ENCODE measurements at regions not wholly inside any gene's neighbourhood (a gene's known extent, or its start where the extent isn't known, plus 50 kb on each side); places are given as distances from the start of the nearest gene placed in this dataset.
"Not testable (repeated sequence)": the region's sequence is repeated elsewhere in the genome, so short reads cannot be mapped to it uniquely, and the experiment has no call there.

DNA sequence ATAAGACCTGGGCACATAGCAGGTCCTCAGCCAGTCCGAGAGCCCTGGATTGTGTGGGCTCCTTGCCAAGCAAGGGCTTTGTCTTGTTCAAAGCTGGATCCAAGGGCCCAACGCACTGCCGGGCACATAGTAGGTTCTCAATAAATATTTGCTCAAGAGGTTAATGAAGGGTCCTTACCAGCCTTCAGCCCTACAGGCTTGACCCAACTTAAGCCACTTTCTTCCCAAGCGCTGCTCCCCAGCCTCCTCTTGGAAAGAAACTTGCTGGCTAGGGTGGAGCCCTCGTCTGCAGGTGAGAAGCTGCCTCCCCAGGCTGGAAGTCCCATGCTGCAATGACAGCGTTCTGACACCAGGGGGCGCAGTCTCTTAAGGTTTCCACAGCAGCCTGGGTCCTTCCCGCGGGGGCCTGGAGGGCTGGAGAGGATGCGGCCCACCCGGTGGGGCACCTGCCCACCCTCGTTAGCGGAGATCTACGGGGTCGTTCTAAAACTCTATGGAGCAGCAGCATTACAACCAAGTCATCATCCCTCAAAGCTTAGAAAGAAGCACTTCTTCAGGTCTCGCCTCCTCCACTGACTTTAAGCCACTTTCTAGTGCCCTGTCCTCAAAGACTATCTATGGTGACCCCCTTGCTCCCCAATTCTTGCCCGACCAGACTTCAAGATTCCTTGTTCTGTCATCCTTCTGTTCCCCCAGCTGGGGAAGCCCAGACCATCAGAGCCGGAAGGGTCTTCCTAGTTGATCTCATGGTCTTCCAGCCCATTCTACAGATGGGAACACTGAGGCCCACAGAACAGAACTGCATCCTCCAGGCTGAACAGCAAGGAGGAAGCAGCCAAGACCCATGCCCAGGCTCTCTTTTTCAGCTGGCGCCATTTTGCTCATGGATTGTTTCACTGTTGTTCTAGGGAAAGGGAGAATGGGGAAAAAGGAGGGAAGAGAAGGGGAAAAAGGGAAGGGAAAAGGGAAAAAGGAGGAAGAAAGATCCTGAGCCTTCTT lies 115.4 kb downstream of the LHX2 start:
- peak; percentile 79 for DNase-seq (ENCODE audit: low read depth, low spot score)
- Mint-ChIP-seq H3K4me1 (peaks cover 10% of the 10 kb centered on the region), H3K9me3 (no peaks in the 10 kb centered on the region), H3K36me3 (ENCODE audit: low read depth) (no peaks in the 10 kb centered on the region), H3K27me3 (ENCODE audit: low read depth) (peaks cover 16% of the 10 kb centered on the region), H3K4me3 (no peak overlapping the region), H3K27ac (ENCODE audit: unreplicated experiment) (no peak overlapping the region)
- TF ChIP-seq, protein P1, sequence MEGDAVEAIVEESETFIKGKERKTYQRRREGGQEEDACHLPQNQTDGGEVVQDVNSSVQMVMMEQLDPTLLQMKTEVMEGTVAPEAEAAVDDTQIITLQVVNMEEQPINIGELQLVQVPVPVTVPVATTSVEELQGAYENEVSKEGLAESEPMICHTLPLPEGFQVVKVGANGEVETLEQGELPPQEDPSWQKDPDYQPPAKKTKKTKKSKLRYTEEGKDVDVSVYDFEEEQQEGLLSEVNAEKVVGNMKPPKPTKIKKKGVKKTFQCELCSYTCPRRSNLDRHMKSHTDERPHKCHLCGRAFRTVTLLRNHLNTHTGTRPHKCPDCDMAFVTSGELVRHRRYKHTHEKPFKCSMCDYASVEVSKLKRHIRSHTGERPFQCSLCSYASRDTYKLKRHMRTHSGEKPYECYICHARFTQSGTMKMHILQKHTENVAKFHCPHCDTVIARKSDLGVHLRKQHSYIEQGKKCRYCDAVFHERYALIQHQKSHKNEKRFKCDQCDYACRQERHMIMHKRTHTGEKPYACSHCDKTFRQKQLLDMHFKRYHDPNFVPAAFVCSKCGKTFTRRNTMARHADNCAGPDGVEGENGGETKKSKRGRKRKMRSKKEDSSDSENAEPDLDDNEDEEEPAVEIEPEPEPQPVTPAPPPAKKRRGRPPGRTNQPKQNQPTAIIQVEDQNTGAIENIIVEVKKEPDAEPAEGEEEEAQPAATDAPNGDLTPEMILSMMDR (conservative IDR thresholded peaks at IDR 0.05): peak; percentile 96

DNA sequence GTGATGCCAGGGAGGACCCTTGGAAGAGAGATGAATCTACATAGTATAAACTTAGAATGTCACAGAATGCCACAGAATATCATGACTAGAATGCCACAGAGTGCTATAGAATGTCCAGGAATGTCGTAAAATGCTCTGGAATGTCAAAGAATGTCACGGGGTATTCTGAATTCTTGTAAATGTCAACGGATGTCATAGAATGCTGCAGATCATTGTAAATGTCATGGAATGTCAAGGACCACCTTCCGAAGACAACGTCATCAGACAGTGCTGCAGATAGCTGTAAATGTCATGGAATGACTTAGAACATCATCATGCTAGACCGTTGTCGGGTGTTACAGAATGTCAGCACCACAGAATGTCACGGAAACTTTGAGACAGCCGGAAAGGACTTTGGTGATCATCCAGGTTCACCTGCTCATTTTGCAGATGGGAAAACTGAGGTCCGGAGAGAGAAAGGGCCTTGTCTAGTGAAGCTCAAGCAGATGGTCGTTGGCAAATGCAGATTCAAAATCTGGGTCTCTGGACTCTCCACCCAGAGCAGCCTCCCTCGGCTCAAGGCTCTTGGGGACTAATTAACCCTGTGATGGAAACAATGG lies 117.1 kb downstream of the LHX2 start:
- Mint-ChIP-seq H3K36me3 (ENCODE audit: low read depth) (no peaks in the 10 kb centered on the region), H3K4me1 (peaks cover 10% of the 10 kb centered on the region), H3K27me3 (ENCODE audit: low read depth) (peaks cover 16% of the 10 kb centered on the region), H3K4me3 (no peak overlapping the region), H3K9me3 (no peaks in the 10 kb centered on the region), H3K27ac (ENCODE audit: unreplicated experiment) (no peak overlapping the region)
- DNase-seq (ENCODE audit: low read depth, low spot score): no peak
- TF ChIP-seq, protein P1 (conservative IDR thresholded peaks at IDR 0.05): no peak

DNA sequence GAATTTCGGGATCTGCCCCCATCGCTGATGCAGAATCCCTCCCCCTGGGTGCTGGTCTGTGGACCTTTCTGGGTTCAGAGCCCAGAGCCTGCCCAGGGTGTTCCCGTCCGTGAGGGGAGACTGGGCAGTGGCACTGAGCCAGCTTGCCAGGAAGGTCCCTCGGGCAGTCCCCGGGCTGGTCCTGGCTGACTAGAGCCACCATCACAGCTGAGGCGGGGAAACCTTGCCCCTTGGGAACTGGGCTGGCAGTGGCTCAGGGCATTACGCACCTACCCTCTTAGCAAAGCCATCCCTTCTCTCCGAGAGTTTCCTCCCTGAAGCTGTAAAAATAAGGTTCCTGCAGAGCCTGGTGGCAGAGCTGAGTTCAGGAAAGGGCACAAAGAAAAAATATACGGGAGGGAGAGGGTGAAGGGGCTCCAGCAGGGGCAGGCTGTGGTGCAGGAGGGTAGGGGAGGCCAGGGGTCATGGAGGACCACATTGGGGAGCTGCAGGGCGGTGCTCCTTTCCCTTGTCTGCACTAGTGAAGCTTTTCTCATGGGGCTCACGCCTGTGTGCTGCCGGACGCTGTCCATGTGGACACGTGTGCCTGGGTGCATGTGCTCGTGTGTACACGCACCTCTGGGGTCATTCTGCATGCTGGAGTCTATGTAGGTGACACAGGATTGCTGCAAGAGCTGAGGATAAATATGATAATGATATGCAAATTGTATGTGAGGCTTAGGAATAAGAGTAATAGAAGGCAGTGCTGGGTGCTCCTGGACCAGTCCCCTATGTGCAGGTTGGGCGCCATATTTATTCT lies 118.9 kb downstream of the LHX2 start:
- TF ChIP-seq, protein P1 (conservative IDR thresholded peaks at IDR 0.05): no peak
- no peaks in the 10 kb centered on the region for H3K36me3 Mint-ChIP-seq (ENCODE audit: low read depth)
- H3K27me3 Mint-ChIP-seq (ENCODE audit: low read depth): peaks cover 4% of the 10 kb centered on the region
- no peak overlapping the region for H3K27ac Mint-ChIP-seq (ENCODE audit: unreplicated experiment)
- no peak for DNase-seq (ENCODE audit: low read depth, low spot score)
- H3K4me3 Mint-ChIP-seq: no peak overlapping the region
- no peaks in the 10 kb centered on the region for H3K9me3 Mint-ChIP-seq
- H3K4me1 Mint-ChIP-seq: peaks cover 3% of the 10 kb centered on the region

DNA sequence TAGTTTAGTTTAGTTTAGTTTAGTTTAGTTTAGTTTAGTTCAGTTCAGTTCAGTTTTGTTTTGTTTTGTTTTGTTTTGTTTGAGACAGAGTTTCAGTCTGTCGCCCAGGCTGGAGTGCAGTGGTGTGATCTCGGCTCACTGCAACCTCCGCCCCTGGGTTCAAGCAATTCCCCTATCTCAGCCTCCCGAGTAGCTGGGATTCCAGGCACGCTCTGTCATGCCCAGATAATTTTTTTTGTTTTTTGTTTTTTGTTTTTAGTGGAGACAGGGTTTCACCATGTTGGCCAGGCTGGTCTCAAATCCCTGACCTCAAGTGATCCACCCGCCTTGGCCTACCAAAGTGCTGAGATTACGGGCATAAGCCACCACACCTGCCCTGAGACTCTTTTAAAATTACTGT lies 120.0 kb downstream of the LHX2 start:
- H3K4me3 Mint-ChIP-seq; H3K27ac Mint-ChIP-seq (ENCODE audit: unreplicated experiment); H3K9me3 Mint-ChIP-seq; H3K27me3 Mint-ChIP-seq (ENCODE audit: low read depth); DNase-seq (ENCODE audit: low read depth, low spot score); H3K36me3 Mint-ChIP-seq (ENCODE audit: low read depth); H3K4me1 Mint-ChIP-seq: not testable (repeated sequence)

DNA sequence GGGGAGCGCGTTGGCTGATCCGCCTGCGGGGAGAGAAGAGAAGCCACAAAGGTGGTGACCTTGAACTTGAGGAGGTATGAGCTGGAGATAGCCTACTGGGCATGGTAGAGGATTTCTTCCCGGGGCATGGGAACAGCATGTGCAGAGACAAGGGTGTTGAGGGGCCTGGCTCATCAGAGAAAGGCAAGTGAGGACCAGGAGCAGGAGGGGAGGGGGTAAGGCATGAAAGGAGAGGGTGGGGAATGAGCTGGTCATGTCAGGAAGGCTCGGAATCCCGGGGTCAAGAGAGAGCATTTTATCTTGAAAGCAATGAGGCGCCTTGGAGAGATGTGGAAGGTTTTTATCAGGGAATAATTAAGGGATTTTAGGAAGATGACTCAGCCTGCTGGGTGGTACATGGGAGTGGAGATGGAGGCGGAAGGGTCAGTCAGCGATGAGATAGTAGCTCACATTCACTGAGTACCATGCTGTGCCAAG lies 121.1 kb downstream of the LHX2 start:
- H3K27ac Mint-ChIP-seq (ENCODE audit: unreplicated experiment): no peak overlapping the region
- H3K4me3 Mint-ChIP-seq: no peak overlapping the region
- peaks cover 7% of the 10 kb centered on the region for H3K27me3 Mint-ChIP-seq (ENCODE audit: low read depth)
- H3K4me1 Mint-ChIP-seq: no peaks in the 10 kb centered on the region
- no peak for DNase-seq (ENCODE audit: low read depth, low spot score)
- H3K36me3 Mint-ChIP-seq (ENCODE audit: low read depth): no peaks in the 10 kb centered on the region
- TF ChIP-seq, protein P1 (conservative IDR thresholded peaks at IDR 0.05): no peak
- no peaks in the 10 kb centered on the region for H3K9me3 Mint-ChIP-seq
